HG02678 (cell line): ENCODE measurements at regions not wholly inside any gene's neighbourhood (a gene's known extent, or its start where the extent isn't known, plus 50 kb on each side); places are given as distances from the start of the nearest gene placed in this dataset.
"Not testable (repeated sequence)": the region's sequence is repeated elsewhere in the genome, so short reads cannot be mapped to it uniquely, and the experiment has no call there.

Source experiments
- ATAC-seq: cut with Tn5 transposase; IDR thresholded peaks from one replicate; pipeline ENCODE4 v1.9.1; 2021; ENCODE audit warnings: mild to moderate bottlenecking, moderate library complexity; ENCODE audit not compliant: unreplicated experiment

- not testable (repeated sequence) for ATAC-seq
Observed at GRCh38 chr5:157962686-157963085, 103.7 kb upstream of the CLINT1 start.

GRCh38 chr5:157961896-157962590 lies 103.1 kb upstream of the CLINT1 start:
- no peak for ATAC-seq

DNA sequence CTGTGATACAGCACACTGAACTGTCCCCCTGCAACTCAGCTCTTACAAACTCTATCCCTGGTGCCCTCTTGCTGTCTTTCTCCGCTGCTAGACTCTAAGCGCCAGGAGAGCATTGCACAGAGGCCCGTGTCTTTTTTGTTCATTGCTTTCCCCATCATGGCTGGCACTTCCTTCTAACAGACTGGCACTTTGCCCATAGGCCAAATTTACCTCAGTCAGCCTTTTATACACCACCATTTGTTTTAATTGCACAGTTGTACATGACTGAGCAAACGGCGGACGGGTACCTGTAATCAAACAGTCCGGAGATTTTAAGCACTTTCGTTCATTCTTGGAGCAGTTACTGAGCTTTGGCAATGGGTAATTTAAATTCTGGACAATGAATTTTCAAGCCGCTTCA lies 102.2 kb upstream of the CLINT1 start:
- ATAC-seq: no peak

- ATAC-seq: no peak
Observed at GRCh38 chr5:157959370-157959769, 100.4 kb upstream of the CLINT1 start.

- ATAC-seq: no peak
Observed at GRCh38 chr5:157956271-157956885, 97.4 kb upstream of the CLINT1 start.

- no peak for ATAC-seq
Observed at GRCh38 chr5:157955541-157956172, 96.7 kb upstream of the CLINT1 start.

DNA sequence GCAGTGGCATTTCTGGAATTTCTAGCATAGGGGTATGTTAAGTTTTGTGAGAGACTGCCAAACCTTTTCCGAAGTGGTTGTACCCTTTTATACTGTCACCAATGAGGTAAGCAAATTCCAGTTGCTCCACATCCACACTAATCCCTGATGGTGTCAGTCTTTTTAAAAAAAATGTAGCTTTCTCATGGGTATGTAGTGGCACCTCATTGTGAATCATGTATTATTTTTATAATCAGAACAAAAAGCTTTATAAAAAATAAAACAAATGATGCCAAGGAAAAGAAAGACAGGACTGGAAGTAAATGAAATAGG lies 93.4 kb upstream of the CLINT1 start:
- ATAC-seq: no peak

DNA sequence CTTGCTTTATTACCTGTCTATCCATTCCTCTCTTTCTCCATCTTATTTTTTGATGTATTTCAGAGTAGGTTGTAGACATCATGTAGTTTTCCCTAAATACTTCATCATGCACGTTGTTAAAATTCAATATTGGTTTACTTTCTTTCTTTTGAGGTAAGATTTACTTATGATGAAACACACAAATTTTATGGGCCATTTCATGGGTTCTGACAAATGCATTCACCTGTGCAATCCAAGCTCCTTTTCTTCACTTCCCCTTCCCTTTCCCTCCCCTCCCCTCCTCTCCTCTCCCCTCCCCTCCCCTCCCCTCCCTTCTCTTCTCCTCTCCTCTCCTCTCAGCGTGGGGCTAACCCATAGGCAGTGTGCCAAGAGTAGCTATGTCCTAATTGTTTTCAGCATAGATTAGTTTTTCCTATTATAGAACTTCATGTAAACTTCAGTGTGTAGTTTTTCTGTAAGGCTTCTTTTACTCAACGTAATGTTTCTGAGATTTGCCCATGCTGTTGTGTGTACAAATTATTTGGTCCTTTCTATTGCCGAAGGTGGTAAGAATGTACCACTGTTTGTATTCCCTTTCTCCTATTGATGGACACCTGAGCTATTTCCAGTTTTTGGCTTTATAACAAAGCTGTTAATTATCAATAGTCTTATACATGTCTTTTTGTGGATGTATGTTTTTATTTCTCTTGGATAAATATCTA lies 92.9 kb upstream of the CLINT1 start:
- no peak for ATAC-seq

DNA sequence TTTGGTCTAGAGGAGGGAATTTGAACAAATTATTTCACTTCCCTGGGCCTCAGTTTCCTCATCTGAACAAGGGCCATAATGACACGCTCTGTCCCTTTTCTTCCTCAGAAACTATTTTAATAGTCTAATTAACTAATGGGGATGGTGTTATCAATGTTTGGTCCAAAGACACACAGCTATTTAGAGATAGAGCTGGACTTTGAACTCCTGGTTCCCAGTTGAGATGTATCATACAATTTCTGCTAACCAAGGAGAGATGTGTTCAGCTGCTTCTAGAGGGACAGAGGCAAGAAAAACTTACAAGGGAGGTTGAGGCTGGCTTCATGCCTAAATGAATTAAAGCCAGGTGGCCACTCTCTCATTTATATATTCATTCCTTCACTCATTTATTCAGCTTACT lies 90.6 kb upstream of the CLINT1 start:
- ATAC-seq: no peak

DNA sequence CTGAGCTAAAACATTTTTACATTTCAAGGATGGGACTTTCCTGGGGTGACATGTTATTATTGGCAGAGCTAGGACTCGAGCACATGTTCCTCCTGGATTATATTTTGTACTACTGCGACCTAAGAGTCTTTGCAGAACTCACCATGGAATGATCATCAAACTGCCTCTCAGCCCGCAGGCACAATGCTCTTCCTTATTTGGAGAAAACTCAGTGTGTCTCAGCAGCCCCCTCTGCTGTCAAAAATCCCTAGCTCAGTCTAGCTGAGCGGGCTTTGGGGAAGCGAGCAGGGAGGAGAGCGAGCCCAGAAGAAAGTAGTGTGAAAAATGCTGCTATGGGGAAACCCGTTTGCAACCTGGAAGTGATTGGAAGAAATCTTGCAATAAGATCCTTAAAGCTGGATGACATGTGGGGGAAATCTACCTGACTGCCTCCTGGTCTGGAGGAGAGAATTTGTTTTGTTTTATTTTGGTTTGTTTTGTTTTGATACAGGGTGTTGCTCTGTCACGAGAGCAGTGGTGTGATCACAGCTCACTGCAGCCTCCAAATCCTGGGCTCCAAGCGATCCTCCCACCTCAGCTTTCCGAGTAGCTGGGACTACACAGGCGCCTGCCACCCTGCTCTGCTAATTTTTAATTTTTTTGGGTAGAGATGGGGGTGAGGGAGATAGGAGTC lies 89.9 kb upstream of the CLINT1 start:
- ATAC-seq: peak; percentile 88

DNA sequence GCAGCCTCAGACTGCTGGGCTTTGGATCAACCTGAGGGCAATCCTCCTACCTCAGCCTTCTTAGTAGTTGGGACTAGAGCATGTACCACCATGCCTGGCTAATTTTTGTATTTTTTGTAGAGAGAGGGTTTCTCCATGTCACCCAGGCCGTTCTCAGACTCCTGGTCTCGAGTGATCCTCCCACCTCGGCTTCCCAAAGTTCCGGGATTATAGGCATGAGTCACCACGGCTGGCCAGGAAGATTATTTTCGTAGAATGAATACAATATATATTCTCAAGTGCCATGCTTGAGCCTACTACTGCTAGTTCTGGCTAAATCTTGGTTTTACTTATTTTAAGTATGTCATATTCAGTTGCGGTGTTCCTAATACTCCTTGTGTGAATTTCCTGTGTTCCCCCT lies 88.2 kb upstream of the CLINT1 start:
- no peak for ATAC-seq

DNA sequence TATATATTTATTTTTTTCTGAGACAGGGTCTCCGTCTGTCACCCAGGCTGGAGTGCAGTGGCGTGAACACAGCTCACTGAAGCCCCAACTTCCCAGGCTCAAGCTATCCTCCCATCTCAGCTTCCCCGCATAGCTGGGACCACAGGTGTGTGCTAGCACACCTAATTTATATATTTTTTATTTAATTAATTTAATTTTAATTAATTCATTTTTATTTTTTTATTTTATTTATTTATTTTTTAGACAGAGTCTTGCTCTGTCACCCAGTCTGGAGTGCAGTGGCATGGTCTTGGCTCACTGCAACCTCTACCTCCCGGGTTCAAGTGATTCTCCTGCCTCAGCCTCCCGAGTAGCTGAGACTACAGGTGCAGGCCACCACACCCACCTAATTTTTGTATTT lies 86.9 kb upstream of the CLINT1 start:
- ATAC-seq: not testable (repeated sequence)

GRCh38 chr5:157944938-157945337 lies 86.0 kb upstream of the CLINT1 start:
- no peak for ATAC-seq

- no peak for ATAC-seq
Observed at GRCh38 chr5:157944077-157944633, 85.2 kb upstream of the CLINT1 start.

DNA sequence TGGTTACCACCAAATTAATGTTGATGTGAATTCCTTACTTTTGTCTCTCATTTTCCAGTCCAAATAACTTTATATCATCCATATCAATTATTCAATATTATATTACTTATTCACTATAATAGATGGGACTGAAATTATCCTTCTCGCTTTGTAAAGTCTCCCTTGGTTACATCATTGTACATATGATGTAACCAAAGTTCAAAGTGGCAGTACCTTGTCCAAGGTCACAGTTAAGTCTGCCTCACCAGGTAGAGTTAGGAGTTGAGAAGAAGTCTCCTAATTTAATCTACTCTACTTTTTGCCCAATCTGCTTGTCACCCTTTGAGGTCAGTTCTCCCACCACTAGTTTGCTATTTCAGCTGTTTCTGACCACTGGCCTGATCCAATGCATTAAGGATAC lies 83.7 kb upstream of the CLINT1 start:
- no peak for ATAC-seq

- ATAC-seq: no peak
Observed at GRCh38 chr5:157941616-157942015, 82.7 kb upstream of the CLINT1 start.

DNA sequence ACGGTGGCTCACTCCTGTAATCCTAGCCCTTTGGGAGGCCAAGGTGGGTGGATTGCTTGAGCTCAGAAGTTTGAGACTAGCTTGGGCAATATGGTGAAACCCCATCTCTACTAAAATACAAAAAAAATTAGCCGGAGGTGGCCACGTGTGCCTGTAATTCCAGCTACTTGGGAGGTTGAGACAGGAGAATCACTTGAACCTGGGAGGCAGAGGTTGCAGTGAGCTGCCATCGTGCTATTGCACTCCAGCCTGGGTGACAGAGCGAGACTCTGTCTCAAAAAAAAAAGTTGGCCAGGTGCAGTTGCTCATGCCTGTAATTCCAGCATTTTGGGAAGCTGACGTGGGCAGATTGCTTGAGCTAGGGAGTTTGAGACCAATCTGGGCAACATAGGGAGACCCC lies 79.2 kb upstream of the CLINT1 start:
- ATAC-seq: not testable (repeated sequence)

GRCh38 chr5:157936776-157937501 lies 78.0 kb upstream of the CLINT1 start:
- ATAC-seq: not testable (repeated sequence)

DNA sequence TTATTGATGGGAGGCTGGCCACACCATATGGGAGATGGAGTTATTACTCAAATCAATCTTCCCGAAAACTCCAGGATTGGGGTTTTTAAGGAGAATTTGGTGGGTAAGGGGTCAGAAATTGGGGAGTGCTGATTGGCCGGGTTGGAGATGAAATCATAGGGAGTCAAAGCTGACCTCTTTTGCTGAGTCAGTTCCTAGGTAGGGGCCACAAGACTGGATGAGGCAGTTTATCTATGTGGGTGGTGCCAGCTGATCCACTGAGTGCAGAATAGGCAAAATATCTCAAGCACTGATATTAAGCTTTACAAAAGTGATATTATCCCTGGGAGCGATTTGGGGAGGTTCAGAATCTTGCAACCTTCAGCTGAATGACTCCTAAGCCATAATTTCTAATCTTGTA lies 75.7 kb upstream of the CLINT1 start:
- no peak for ATAC-seq

GRCh38 chr5:157933005-157933404 lies 74.1 kb upstream of the CLINT1 start:
- ATAC-seq: no peak
